ENCODE measurements at regions not wholly inside any gene's neighbourhood (a gene's known extent, or its start where the extent isn't known, plus 50 kb on each side); places are given as distances from the start of the nearest gene placed in this dataset.

DNA sequence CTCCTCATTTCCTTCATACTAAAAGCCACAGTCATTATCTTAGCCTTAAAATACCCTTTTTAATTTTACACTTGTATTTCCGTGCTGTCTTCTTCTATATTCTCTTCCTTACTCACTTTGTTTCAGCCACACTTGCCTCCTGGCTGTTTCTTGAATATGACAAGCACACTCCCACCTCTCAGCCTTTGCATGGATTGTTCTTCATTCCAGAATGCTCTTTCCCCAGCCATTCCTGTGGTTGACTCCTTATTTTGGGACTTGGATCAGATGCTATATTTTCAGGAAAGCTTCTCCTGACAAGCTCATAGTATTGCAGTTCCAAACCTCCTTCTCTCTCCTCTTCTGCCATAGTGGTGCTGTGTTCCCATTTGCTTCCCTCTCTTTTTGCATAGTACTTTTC, 291.3 kb downstream of the PDHA2 start:
- no peak overlapping the region for H3K4me3 ChIP-seq (ENCODE audit: low read depth in 1 of 3, low read length in 3 of 3)
- no peaks in the 10 kb centered on the region for H3K36me3 ChIP-seq (ENCODE audit: control insufficient read depth in 4 of 4, insufficient read depth in 3 of 4, low read depth in 1 of 4, low read length in 3 of 4)
- H3K27me3 ChIP-seq (ENCODE audit: control insufficient read depth in 4 of 4, insufficient read depth in 4 of 4, low read length in 3 of 4): no peaks in the 10 kb centered on the region
- no peaks in the 10 kb centered on the region for H3K9me3 ChIP-seq (ENCODE audit: control insufficient read depth in 4 of 4, low read length in 3 of 4)
- WGBS: 63% methylated on average over 1 of the region's 1 CpG
- H3K4me1 ChIP-seq (ENCODE audit: control insufficient read depth in 4 of 4, insufficient read depth in 4 of 4, low read length in 3 of 4): no peaks in the 10 kb centered on the region
- TF ChIP-seq, protein P1, sequence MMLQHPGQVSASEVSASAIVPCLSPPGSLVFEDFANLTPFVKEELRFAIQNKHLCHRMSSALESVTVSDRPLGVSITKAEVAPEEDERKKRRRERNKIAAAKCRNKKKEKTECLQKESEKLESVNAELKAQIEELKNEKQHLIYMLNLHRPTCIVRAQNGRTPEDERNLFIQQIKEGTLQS (IDR thresholded peaks at IDR 0.05): no peak
- TF ChIP-seq, protein P2, sequence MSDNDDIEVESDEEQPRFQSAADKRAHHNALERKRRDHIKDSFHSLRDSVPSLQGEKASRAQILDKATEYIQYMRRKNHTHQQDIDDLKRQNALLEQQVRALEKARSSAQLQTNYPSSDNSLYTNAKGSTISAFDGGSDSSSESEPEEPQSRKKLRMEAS (IDR thresholded peaks at IDR 0.05): no peak
- TF ChIP-seq HNF4G (IDR thresholded peaks at IDR 0.05) (no peak), FOXA2 (IDR thresholded peaks at IDR 0.05) (no peak), JUND (IDR thresholded peaks at IDR 0.05) (no peak)
- TF ChIP-seq, protein P3, sequence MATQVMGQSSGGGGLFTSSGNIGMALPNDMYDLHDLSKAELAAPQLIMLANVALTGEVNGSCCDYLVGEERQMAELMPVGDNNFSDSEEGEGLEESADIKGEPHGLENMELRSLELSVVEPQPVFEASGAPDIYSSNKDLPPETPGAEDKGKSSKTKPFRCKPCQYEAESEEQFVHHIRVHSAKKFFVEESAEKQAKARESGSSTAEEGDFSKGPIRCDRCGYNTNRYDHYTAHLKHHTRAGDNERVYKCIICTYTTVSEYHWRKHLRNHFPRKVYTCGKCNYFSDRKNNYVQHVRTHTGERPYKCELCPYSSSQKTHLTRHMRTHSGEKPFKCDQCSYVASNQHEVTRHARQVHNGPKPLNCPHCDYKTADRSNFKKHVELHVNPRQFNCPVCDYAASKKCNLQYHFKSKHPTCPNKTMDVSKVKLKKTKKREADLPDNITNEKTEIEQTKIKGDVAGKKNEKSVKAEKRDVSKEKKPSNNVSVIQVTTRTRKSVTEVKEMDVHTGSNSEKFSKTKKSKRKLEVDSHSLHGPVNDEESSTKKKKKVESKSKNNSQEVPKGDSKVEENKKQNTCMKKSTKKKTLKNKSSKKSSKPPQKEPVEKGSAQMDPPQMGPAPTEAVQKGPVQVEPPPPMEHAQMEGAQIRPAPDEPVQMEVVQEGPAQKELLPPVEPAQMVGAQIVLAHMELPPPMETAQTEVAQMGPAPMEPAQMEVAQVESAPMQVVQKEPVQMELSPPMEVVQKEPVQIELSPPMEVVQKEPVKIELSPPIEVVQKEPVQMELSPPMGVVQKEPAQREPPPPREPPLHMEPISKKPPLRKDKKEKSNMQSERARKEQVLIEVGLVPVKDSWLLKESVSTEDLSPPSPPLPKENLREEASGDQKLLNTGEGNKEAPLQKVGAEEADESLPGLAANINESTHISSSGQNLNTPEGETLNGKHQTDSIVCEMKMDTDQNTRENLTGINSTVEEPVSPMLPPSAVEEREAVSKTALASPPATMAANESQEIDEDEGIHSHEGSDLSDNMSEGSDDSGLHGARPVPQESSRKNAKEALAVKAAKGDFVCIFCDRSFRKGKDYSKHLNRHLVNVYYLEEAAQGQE (IDR thresholded peaks at IDR 0.05): no peak
- no peak for DNase-seq (ENCODE audit: low spot score)
- no peak overlapping the region for H3K9ac ChIP-seq (ENCODE audit: low read depth in 1 of 2, low read length in 2 of 2)
- H3K27ac ChIP-seq (ENCODE audit: low read depth in 1 of 2, low read length in 2 of 2): no peak overlapping the region

DNA sequence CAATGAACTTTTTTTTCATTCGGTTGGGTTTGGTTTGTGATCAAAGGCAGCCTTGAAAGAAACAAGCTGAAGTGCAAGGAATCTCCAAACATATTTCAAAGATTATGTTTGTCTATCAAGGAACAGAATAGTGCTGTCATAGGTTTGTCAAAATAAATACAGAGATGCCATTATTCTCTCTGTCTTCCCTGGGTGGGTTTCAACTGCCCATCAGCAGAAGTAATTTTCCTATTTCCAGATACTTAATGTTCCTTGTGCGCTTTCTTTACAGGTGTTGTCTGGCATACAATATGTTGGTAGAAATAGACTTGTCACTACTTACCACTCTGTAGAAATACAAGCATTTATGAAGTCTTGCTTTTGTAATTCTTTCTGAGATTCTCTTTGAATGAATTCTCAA, 294.9 kb downstream of the PDHA2 start:
- Histone ChIP-seq H3K27me3 (ENCODE audit: control insufficient read depth in 4 of 4, insufficient read depth in 4 of 4, low read length in 3 of 4) (no peaks in the 10 kb centered on the region), H3K4me3 (ENCODE audit: low read depth in 1 of 3, low read length in 3 of 3) (no peak overlapping the region), H3K4me1 (ENCODE audit: control insufficient read depth in 4 of 4, insufficient read depth in 4 of 4, low read length in 3 of 4) (no peaks in the 10 kb centered on the region), H3K9me3 (ENCODE audit: control insufficient read depth in 4 of 4, low read length in 3 of 4) (no peaks in the 10 kb centered on the region), H3K36me3 (ENCODE audit: control insufficient read depth in 4 of 4, insufficient read depth in 3 of 4, low read depth in 1 of 4, low read length in 3 of 4) (no peaks in the 10 kb centered on the region), H3K9ac (ENCODE audit: low read depth in 1 of 2, low read length in 2 of 2) (no peak overlapping the region), H3K27ac (ENCODE audit: low read depth in 1 of 2, low read length in 2 of 2) (no peak overlapping the region)
- WGBS: 90% methylated on average over 2 of the region's 2 CpGs
- no peak for TF ChIP-seq YY1 (IDR thresholded peaks at IDR 0.05)
- no peak for TF ChIP-seq FOXA2 (IDR thresholded peaks at IDR 0.05)
- no peak for TF ChIP-seq JUND (IDR thresholded peaks at IDR 0.05)
- TF ChIP-seq, protein P1 (IDR thresholded peaks at IDR 0.05): no peak
- TF ChIP-seq FOXA1 (IDR thresholded peaks at IDR 0.05): no peak
- no peak for TF ChIP-seq HNF4A (conservative IDR thresholded peaks at IDR 0.05)
- TF ChIP-seq TAF1 (conservative IDR thresholded peaks at IDR 0.05): no peak
- no peak for DNase-seq (ENCODE audit: low spot score)

DNA sequence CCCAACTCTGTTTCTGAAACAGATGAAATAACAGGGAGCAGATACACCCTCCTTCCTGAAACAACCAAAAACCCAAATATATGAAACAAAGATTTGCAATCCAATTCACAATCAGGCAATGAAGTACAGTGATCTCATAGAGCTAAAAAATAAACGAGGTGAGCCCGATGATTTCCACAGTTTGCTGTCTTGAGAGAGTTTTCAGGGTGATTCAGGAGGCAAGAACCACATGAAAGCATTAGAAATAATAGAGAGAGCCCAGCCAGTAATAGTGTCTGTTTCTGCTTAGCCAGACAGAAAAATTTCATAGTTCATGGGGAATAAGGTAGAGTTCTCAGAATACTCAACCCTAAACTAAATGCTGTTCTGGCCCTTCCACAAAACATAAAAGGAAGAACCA, 296.2 kb downstream of the PDHA2 start:
- Histone ChIP-seq H3K27ac (ENCODE audit: low read depth in 1 of 2, low read length in 2 of 2) (no peak overlapping the region), H3K4me1 (ENCODE audit: control insufficient read depth in 4 of 4, insufficient read depth in 4 of 4, low read length in 3 of 4) (no peaks in the 10 kb centered on the region), H3K36me3 (ENCODE audit: control insufficient read depth in 4 of 4, insufficient read depth in 3 of 4, low read depth in 1 of 4, low read length in 3 of 4) (no peaks in the 10 kb centered on the region), H3K4me3 (ENCODE audit: low read depth in 1 of 3, low read length in 3 of 3) (no peak overlapping the region), H3K9me3 (ENCODE audit: control insufficient read depth in 4 of 4, low read length in 3 of 4) (no peaks in the 10 kb centered on the region), H3K27me3 (ENCODE audit: control insufficient read depth in 4 of 4, insufficient read depth in 4 of 4, low read length in 3 of 4) (no peaks in the 10 kb centered on the region), H3K9ac (ENCODE audit: low read depth in 1 of 2, low read length in 2 of 2) (no peak overlapping the region)
- 68% methylated on average over 2 of the region's 2 CpGs for WGBS
- TF ChIP-seq YY1 (IDR thresholded peaks at IDR 0.05) (no peak), HNF4G (IDR thresholded peaks at IDR 0.05) (no peak), FOXA1 (IDR thresholded peaks at IDR 0.05) (no peak), EGR1 (IDR thresholded peaks at IDR 0.05; ENCODE audit: low read depth in 2 of 2) (no peak), NR2F2 (IDR thresholded peaks at IDR 0.05) (no peak), RAD21 (IDR thresholded peaks at IDR 0.05) (no peak), JUND (IDR thresholded peaks at IDR 0.05) (no peak), SP1 (IDR thresholded peaks at IDR 0.05) (no peak), FOXA2 (IDR thresholded peaks at IDR 0.05) (no peak)
- TF ChIP-seq, protein P4, sequence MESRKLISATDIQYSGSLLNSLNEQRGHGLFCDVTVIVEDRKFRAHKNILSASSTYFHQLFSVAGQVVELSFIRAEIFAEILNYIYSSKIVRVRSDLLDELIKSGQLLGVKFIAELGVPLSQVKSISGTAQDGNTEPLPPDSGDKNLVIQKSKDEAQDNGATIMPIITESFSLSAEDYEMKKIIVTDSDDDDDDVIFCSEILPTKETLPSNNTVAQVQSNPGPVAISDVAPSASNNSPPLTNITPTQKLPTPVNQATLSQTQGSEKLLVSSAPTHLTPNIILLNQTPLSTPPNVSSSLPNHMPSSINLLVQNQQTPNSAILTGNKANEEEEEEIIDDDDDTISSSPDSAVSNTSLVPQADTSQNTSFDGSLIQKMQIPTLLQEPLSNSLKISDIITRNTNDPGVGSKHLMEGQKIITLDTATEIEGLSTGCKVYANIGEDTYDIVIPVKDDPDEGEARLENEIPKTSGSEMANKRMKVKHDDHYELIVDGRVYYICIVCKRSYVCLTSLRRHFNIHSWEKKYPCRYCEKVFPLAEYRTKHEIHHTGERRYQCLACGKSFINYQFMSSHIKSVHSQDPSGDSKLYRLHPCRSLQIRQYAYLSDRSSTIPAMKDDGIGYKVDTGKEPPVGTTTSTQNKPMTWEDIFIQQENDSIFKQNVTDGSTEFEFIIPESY (IDR thresholded peaks at IDR 0.05): no peak
- TF ChIP-seq, protein P1 (IDR thresholded peaks at IDR 0.05): no peak
- no peak for DNase-seq (ENCODE audit: low spot score)

All from liver (tissue), 7 donors.